ENCODE measurements at regions not wholly inside any gene's neighbourhood (a gene's known extent, or its start where the extent isn't known, plus 50 kb on each side); places are given as distances from the start of the nearest gene placed in this dataset.

DNA sequence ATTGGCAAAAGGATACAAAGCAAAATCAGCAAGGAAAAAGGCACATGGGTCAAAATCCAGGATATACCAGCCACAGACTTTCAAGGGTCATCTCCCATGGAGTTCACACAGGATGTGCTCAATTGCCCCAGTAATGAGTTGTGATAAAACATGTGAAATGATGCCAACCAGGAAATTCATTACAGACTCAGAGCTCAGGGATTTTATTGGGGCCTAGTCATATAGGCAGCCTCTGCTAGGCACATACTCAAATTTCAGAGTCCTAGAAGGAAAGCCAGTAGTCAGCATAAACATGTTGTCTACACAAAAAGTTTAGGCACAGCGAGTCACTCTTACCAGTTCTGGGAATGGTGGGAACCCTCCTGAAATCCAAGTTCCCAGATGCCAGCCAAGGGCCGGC lies 64.4 kb upstream of the OSBPL8 start:
- Histone ChIP-seq H3K27me3 (no peaks in the 10 kb centered on the region), H3K4me3 (ENCODE audit: low read depth, low read length) (no peak overlapping the region), H3K4me1 (no peaks in the 10 kb centered on the region), H3K36me3 (no peaks in the 10 kb centered on the region), H3K9me3 (no peaks in the 10 kb centered on the region)
- TF ChIP-seq, protein P1, sequence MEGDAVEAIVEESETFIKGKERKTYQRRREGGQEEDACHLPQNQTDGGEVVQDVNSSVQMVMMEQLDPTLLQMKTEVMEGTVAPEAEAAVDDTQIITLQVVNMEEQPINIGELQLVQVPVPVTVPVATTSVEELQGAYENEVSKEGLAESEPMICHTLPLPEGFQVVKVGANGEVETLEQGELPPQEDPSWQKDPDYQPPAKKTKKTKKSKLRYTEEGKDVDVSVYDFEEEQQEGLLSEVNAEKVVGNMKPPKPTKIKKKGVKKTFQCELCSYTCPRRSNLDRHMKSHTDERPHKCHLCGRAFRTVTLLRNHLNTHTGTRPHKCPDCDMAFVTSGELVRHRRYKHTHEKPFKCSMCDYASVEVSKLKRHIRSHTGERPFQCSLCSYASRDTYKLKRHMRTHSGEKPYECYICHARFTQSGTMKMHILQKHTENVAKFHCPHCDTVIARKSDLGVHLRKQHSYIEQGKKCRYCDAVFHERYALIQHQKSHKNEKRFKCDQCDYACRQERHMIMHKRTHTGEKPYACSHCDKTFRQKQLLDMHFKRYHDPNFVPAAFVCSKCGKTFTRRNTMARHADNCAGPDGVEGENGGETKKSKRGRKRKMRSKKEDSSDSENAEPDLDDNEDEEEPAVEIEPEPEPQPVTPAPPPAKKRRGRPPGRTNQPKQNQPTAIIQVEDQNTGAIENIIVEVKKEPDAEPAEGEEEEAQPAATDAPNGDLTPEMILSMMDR (IDR thresholded peaks at IDR 0.05; ENCODE audit: low read depth, low read length), result no peak
- DNase-seq, result no peak

- Histone ChIP-seq H3K36me3 (no peaks in the 10 kb centered on the region), H3K4me3 (ENCODE audit: low read depth, low read length) (no peak overlapping the region), H3K9me3 (no peaks in the 10 kb centered on the region), H3K27me3 (no peaks in the 10 kb centered on the region), H3K4me1 (no peaks in the 10 kb centered on the region)
- no peak for DNase-seq
- TF ChIP-seq, protein P1 (IDR thresholded peaks at IDR 0.05; ENCODE audit: low read depth, low read length), result no peak
Measured at GRCh38 chr12:76627346-76628135, 68.0 kb upstream of the OSBPL8 start.

DNA sequence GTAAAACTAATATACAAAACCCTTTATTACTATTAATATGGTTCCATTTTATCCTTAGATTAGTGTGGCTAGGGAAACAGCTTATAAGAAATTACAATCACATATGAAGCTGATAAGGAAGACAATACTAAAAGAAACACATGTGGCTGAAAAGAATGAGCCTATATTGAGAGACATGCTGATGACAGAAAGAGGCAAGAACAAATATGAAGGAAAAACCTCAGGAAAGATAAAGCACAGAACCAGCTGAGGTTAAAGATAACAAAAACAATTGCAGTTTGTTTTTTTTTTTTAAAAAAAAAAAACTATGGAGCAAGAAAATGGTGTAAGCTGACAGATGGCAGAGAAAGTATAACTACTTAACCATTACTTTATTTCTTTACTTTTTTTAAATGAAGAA lies 69.2 kb upstream of the OSBPL8 start:
- Histone ChIP-seq H3K36me3 (no peaks in the 10 kb centered on the region), H3K4me1 (peaks cover 5% of the 10 kb centered on the region), H3K4me3 (ENCODE audit: low read depth, low read length) (no peak overlapping the region), H3K9me3 (no peaks in the 10 kb centered on the region), H3K27me3 (no peaks in the 10 kb centered on the region)
- DNase-seq, result no peak
- TF ChIP-seq, protein P1 (IDR thresholded peaks at IDR 0.05; ENCODE audit: low read depth, low read length), result no peak

DNA sequence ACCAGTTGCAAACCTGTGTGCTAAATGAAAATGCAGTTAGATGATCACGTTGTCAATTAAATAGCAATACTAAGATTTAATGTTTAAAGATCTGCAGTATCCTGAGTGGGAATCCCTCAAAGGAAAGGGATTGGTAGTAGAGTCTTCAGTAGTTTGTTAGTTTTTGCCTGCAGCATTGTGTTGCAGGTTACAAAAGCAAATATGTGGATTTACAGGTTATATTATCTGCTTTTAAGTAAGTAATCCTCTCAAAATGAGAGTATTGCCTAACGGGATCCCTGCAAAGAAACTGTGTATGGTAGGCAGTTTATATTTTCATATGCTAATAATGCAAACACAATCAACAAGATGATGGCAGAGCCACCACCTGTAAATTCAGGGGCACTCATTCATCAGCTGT lies 72.2 kb upstream of the OSBPL8 start:
- no peak overlapping the region for H3K4me3 ChIP-seq (ENCODE audit: low read depth, low read length)
- no peaks in the 10 kb centered on the region for H3K36me3 ChIP-seq
- no peak for DNase-seq
- no peaks in the 10 kb centered on the region for H3K27me3 ChIP-seq
- no peaks in the 10 kb centered on the region for H3K9me3 ChIP-seq
- peaks cover 5% of the 10 kb centered on the region for H3K4me1 ChIP-seq
- TF ChIP-seq, protein P1 (IDR thresholded peaks at IDR 0.05; ENCODE audit: low read depth, low read length), result no peak

GRCh38 chr12:76633415-76633814 lies 73.8 kb upstream of the OSBPL8 start:
- no peak for DNase-seq

DNA sequence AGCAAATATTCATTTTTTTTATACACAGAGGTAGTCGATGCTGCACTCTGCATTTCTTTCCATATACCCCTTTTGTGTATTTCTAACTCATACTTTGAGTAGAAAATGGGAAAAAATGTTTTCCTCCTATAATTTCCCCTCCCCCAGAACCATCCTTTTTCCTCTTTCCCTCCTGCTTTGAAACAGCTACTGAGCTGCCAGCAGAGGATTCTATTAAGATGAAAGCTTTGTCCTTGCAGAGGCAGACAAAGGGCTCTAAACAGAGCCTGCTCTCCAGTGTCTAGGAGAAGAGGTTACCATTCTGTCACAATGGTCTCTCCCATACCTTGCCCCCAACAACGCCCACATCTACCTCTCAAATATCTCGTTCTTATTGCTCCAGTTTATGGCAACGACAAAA lies 74.6 kb upstream of the OSBPL8 start:
- DNase-seq, result no peak
- no peaks in the 10 kb centered on the region for H3K9me3 ChIP-seq
- TF ChIP-seq, protein P1 (IDR thresholded peaks at IDR 0.05; ENCODE audit: low read depth, low read length), result no peak
- H3K4me3 ChIP-seq (ENCODE audit: low read depth, low read length), result no peak overlapping the region
- peaks cover 5% of the 10 kb centered on the region for H3K4me1 ChIP-seq
- H3K27me3 ChIP-seq, result no peaks in the 10 kb centered on the region
- H3K36me3 ChIP-seq, result no peaks in the 10 kb centered on the region

More at GRCh38 chr12:76633415-76633814, 73.8 kb upstream of the OSBPL8 start:
- Histone ChIP-seq H3K36me3 (no peaks in the 10 kb centered on the region), H3K9me3 (no peaks in the 10 kb centered on the region), H3K27me3 (no peaks in the 10 kb centered on the region), H3K4me3 (ENCODE audit: low read depth, low read length) (no peak overlapping the region), H3K4me1 (peaks cover 5% of the 10 kb centered on the region)
- TF ChIP-seq, protein P1 (IDR thresholded peaks at IDR 0.05; ENCODE audit: low read depth, low read length), result no peak
